ENCODE measurements at regions not wholly inside any gene's neighbourhood (a gene's known extent, or its start where the extent isn't known, plus 50 kb on each side); places are given as distances from the start of the nearest gene placed in this dataset.

GRCh38 chr2:120669971-120670370 lies 65.7 kb upstream of the GLI2 start:
- FAIRE-seq = no peak

GRCh38 chr2:120670371-120670770 lies 65.3 kb upstream of the GLI2 start:
- Histone ChIP-seq H2AFZ (ENCODE audit: low read length) (no peak overlapping the region), H3K4me2 (ENCODE audit: low read depth, low read length) (no peak overlapping the region), H3K4me1 (ENCODE audit: insufficient read depth, low read length) (peaks cover 10% of the 10 kb centered on the region; the same call in 1 of the 2 replicates), H3K79me2 (ENCODE audit: insufficient read depth, low read length) (no peaks in the 10 kb centered on the region), H3K36me3 (replicated peaks in 1 of 2; ENCODE audit: control insufficient read depth in 1 of 2, insufficient read depth in 2 of 2, low read length in 2 of 2) (no peaks in the 10 kb centered on the region), H3K4me3 (replicated peaks in 1 of 3; ENCODE audit: insufficient read depth in 1 of 3, low read depth in 2 of 3, low read length in 3 of 3) (no peak overlapping the region), H3K27ac (ENCODE audit: extremely low read length, insufficient read depth, low read length) (no peak overlapping the region), H3K9ac (ENCODE audit: insufficient read depth, low read depth, low read length) (no peak overlapping the region), H3K9me3 (ENCODE audit: low read length) (peaks cover 12% of the 10 kb centered on the region), H3K27me3 (ENCODE audit: control insufficient read depth in 1 of 2, insufficient read depth in 2 of 2, low read length in 2 of 2) (peaks cover 4 to 56% of the 10 kb centered on the region in 2 experiments; a peak in 3 of 5 replicates), H4K20me1 (ENCODE audit: insufficient read depth, low read length) (no peaks in the 10 kb centered on the region)
- intact Hi-C loops (cut with micrococcal nuclease; ENCODE audit: unreplicated experiment) (loop anchor here (10.0 kb wide), 1 partner anchor 356 kb away; no protein-coding TSS in a partner anchor), in situ Hi-C loops (cut with HindIII; ENCODE audit: extremely low pct_ligation_motif_present, low pct_unique_long_range_greater_than_20kb) (loop anchor here (10.0 kb wide), 1 partner anchor 116 kb away; no protein-coding TSS in a partner anchor)
- DNase-seq (ENCODE audit: low spot score) (no peak), ATAC-seq (no peak), FAIRE-seq (no peak)
- TF ChIP-seq ZNF253 (CRISPR knock-in tag; IDR thresholded peaks at IDR 0.05; ENCODE audit: borderline replicate concordance) (0 out of 2 replicates have a peak, but pooled peaks have one; percentile 32), YEATS2 (CRISPR knock-in tag; IDR thresholded peaks at IDR 0.05; ENCODE audit: borderline replicate concordance) (no peak), ZNF263 (CRISPR knock-in tag; IDR thresholded peaks at IDR 0.05) (peak; percentile 67)
- ChIA-PET POLR2A (no interaction called here), CTCF (ENCODE audit: low intra/inter-chr PET ratio, low total read pairs) (no interaction called here)
- no TSS peak for BruUV-seq (replicated peaks)
- 73% methylated on average over 12 of the region's 12 CpGs for WGBS (ENCODE audit: low lambda C conversion rate)

More at GRCh38 chr2:120669971-120670370, 65.7 kb upstream of the GLI2 start:
- Histone ChIP-seq H4K20me1 (ENCODE audit: insufficient read depth, low read length) (no peaks in the 10 kb centered on the region), H3K27ac (ENCODE audit: extremely low read length, insufficient read depth, low read length) (no peak overlapping the region), H3K9ac (ENCODE audit: insufficient read depth, low read depth, low read length) (no peak overlapping the region), H3K4me3 (replicated peaks in 1 of 3; ENCODE audit: insufficient read depth in 1 of 3, low read depth in 2 of 3, low read length in 3 of 3) (no peak overlapping the region), H2AFZ (ENCODE audit: low read length) (no peak overlapping the region), H3K79me2 (ENCODE audit: insufficient read depth, low read length) (no peaks in the 10 kb centered on the region), H3K36me3 (replicated peaks in 1 of 2; ENCODE audit: control insufficient read depth in 1 of 2, insufficient read depth in 2 of 2, low read length in 2 of 2) (no peaks in the 10 kb centered on the region), H3K4me1 (ENCODE audit: insufficient read depth, low read length) (peaks cover 10% of the 10 kb centered on the region; the same call in 1 of the 2 replicates), H3K9me3 (ENCODE audit: low read length) (peaks cover 12% of the 10 kb centered on the region), H3K27me3 (ENCODE audit: control insufficient read depth in 1 of 2, insufficient read depth in 2 of 2, low read length in 2 of 2) (peaks cover 4 to 53% of the 10 kb centered on the region in 2 experiments; a peak in 3 of 5 replicates), H3K4me2 (ENCODE audit: low read depth, low read length) (no peak overlapping the region)
- CTCF ChIA-PET (ENCODE audit: low intra/inter-chr PET ratio, low total read pairs) = interaction anchor here (1.0 kb wide), 1 partner anchor 233 kb away, joined by 3 read pairs; no protein-coding TSS in a partner anchor
- DNase-seq (ENCODE audit: low spot score) (no peak), ATAC-seq (no peak)
- in situ Hi-C loops (cut with HindIII; ENCODE audit: extremely low pct_ligation_motif_present, low pct_unique_long_range_greater_than_20kb) (loop anchor here (10.0 kb wide), 1 partner anchor 115 kb away; no protein-coding TSS in a partner anchor), intact Hi-C loops (cut with micrococcal nuclease; ENCODE audit: unreplicated experiment) (loop anchor here (10.0 kb wide), 1 partner anchor 355 kb away; no protein-coding TSS in a partner anchor)
- 84% methylated on average over 12 of the region's 12 CpGs for WGBS (ENCODE audit: low lambda C conversion rate)
- TF ChIP-seq ZNF772 (CRISPR knock-in tag; IDR thresholded peaks at IDR 0.05) = no peak
- TF ChIP-seq UBTF (CRISPR knock-in tag; IDR thresholded peaks at IDR 0.05) = peak; percentile 17; the same call in 1 of the 2 replicates
- BruUV-seq (replicated peaks) = no TSS peak
- POLR2A ChIA-PET = interaction anchor here (1.0 to 1.6 kb wide), 5 partner anchors 10 to 204 kb away, joined by 3 to 5 read pairs (median 4); no protein-coding TSS in a partner anchor
